Lower lobe of right lung (tissue), 2 donors: ENCODE measurements at regions not wholly inside any gene's neighbourhood (a gene's known extent, or its start where the extent isn't known, plus 50 kb on each side); places are given as distances from the start of the nearest gene placed in this dataset.

ENCODE experiments used
- ATAC-seq, 2 donors: fragments of 200-7000 bp; cut with Tn5 transposase; one replicate each; pipeline ENCODE4 v1.9.1; 2020 to 2022; ENCODE audit warnings: mild to moderate bottlenecking in 2 of 2, moderate library complexity in 2 of 2
- DNase-seq: peaks from one replicate; pipeline ENCODE4 v3.0.0-alpha.2; 2020
- H3K27ac ChIP-seq: fragments of 200-600 bp; one replicate; pipeline ENCODE4 v1.8.0; 2022
- H3K27me3 ChIP-seq: fragments of 200-600 bp; one replicate; pipeline ENCODE4 v1.8.0; 2022; ENCODE audit warnings: low read depth
- H3K36me3 ChIP-seq: fragments of 200-600 bp; one replicate; pipeline ENCODE4 v1.8.0; 2022; ENCODE audit warnings: mild to moderate bottlenecking
- H3K4me1 ChIP-seq: fragments of 200-600 bp; one replicate; pipeline ENCODE4 v1.8.0; 2022
- H3K4me3 ChIP-seq: fragments of 200-600 bp; one replicate; pipeline ENCODE4 v1.8.0; 2022; ENCODE audit warnings: mild to moderate bottlenecking
- H3K9me3 ChIP-seq: fragments of 200-600 bp; one replicate; pipeline ENCODE4 v1.8.0; 2022
- CTCF ChIP-seq: fragments of 200-600 bp; IDR thresholded peaks from one replicate; pipeline ENCODE4 v1.8.0; 2022; ENCODE audit warnings: antibody characterized with exemption, mild to moderate bottlenecking
- intact Hi-C: fragments of 100-400 bp; cut with DNase I; formaldehyde crosslinking; loops from one replicate; pipeline ENCODE4 v1.11.0; 2022
- donor health status: DM: no; HTN: yes; CAD: no; lungs with severe emphysema.

- no peak for TF ChIP-seq CTCF
- no peaks in the 10 kb centered on the region for H3K36me3 ChIP-seq
- peaks cover 28% of the 10 kb centered on the region for H3K4me1 ChIP-seq
- no peaks in the 10 kb centered on the region for H3K9me3 ChIP-seq
- DNase-seq = no peak
- H3K4me3 ChIP-seq = no peak overlapping the region
- H3K27me3 ChIP-seq = no peaks in the 10 kb centered on the region
- ATAC-seq = peak; percentile 52 to 70
- peak overlapping the region; percentile 3 for H3K27ac ChIP-seq
- intact Hi-C loops = no loop called here
These were observed 168.5 kb downstream of the PSMG1 start for GRCh38 chr21:39014747-39015146.

- H3K27me3 ChIP-seq = no peaks in the 10 kb centered on the region
- H3K9me3 ChIP-seq = no peaks in the 10 kb centered on the region
- intact Hi-C loops = no loop called here
- ATAC-seq = no peak
- H3K4me1 ChIP-seq = peaks cover 39% of the 10 kb centered on the region
- H3K27ac ChIP-seq = no peak overlapping the region
- no peak overlapping the region for H3K4me3 ChIP-seq
- DNase-seq = no peak
- TF ChIP-seq CTCF = no peak
- no peaks in the 10 kb centered on the region for H3K36me3 ChIP-seq
These were observed 170.7 kb downstream of the PSMG1 start for GRCh38 chr21:39012326-39013230.

- intact Hi-C loops = no loop called here
- no peak for DNase-seq
- no peak for ATAC-seq
- Histone ChIP-seq H3K9me3 (no peaks in the 10 kb centered on the region), H3K27ac (no peak overlapping the region), H3K36me3 (no peaks in the 10 kb centered on the region), H3K27me3 (no peaks in the 10 kb centered on the region), H3K4me3 (no peak overlapping the region), H3K4me1 (peaks cover 45% of the 10 kb centered on the region)
- no peak for TF ChIP-seq CTCF
These were observed 171.3 kb downstream of the PSMG1 start for GRCh38 chr21:39011911-39012310.

GRCh38 chr21:39010629-39011404 lies 172.4 kb downstream of the PSMG1 start:
- Histone ChIP-seq H3K4me1 (peaks cover 56% of the 10 kb centered on the region), H3K36me3 (no peaks in the 10 kb centered on the region), H3K4me3 (no peak overlapping the region), H3K27ac (peak overlapping the region; percentile 42), H3K9me3 (no peaks in the 10 kb centered on the region), H3K27me3 (no peaks in the 10 kb centered on the region)
- no peak for DNase-seq
- no peak for TF ChIP-seq CTCF
- ATAC-seq = peak; percentile 9 to 33
- intact Hi-C loops = no loop called here

- peaks cover 62% of the 10 kb centered on the region for H3K4me1 ChIP-seq
- no peaks in the 10 kb centered on the region for H3K27me3 ChIP-seq
- H3K4me3 ChIP-seq = no peak overlapping the region
- intact Hi-C loops = no loop called here
- H3K36me3 ChIP-seq = no peaks in the 10 kb centered on the region
- DNase-seq (no peak), ATAC-seq (no peak)
- no peak for TF ChIP-seq CTCF
- H3K27ac ChIP-seq = peak overlapping the region; percentile 42
- no peaks in the 10 kb centered on the region for H3K9me3 ChIP-seq
These were observed 173.5 kb downstream of the PSMG1 start for GRCh38 chr21:39009587-39010225.
